K562 (cell line): ENCODE measurements at regions not wholly inside any gene's neighbourhood (a gene's known extent, or its start where the extent isn't known, plus 50 kb on each side); places are given as distances from the start of the nearest gene placed in this dataset.

Source experiments
- ASH1L ChIP-seq: fragments of 450-650 bp; IDR thresholded peaks from 2 replicates; pipeline ENCODE4 v1.6.1; 2018; ENCODE audit warnings: borderline replicate concordance, mild to moderate bottlenecking, low read depth; ENCODE audit not compliant: partially characterized antibody
- CC2D1A ChIP-seq: fragments of 450-650 bp; IDR thresholded peaks from 2 replicates; pipeline ENCODE4 v1.6.1; 2017; ENCODE audit warnings: mild to moderate bottlenecking
- DPF2 ChIP-seq: fragments of 450-650 bp; IDR thresholded peaks from 2 replicates; pipeline ENCODE4 v1.6.1; 2016
- EHMT2 ChIP-seq: fragments of 450-650 bp; IDR thresholded peaks from 2 replicates; pipeline ENCODE4 v1.6.1; 2018; ENCODE audit warnings: antibody characterized with exemption
- ESRRA ChIP-seq: fragments of 450-650 bp; IDR thresholded peaks from 2 replicates; pipeline ENCODE4 v1.6.1; 2014; ENCODE audit warnings: low read depth, mild to moderate bottlenecking, moderate library complexity, borderline replicate concordance
- FOSL1 ChIP-seq: fragments of 200-800 bp; sonication (Bioruptor generic); conservative IDR thresholded peaks from 2 replicates; pipeline ENCODE4 v1.6.1; 2016; ENCODE audit warnings: missing genetic modification characterization, missing compliant biosample characterization
- HCFC1 ChIP-seq: IDR thresholded peaks from 2 replicates; pipeline ENCODE4 v1.6.1; 2012; ENCODE audit warnings: low read depth, low read length, improper control_type of control experiment
- HDAC1 ChIP-seq, 2 experiments: fragments of 450-650 bp; IDR thresholded peaks; 2 replicates each; pipeline ENCODE4 v1.6.1; 2016 to 2017; ENCODE audit warnings: inconsistent platforms in 1 of 2, mild to moderate bottlenecking in 1 of 2, moderate library complexity in 1 of 2
- KAT2B ChIP-seq: IDR thresholded peaks from one replicate; pipeline ENCODE4 v1.6.1; 2012; ENCODE audit warnings: low read depth, mild to moderate bottlenecking, control low read depth, inconsistent platforms, low read length, moderate library complexity
- LCOR ChIP-seq: sonication (generic); formaldehyde crosslinking; IDR thresholded peaks from 2 replicates; pipeline ENCODE4 v1.8.0; 2022; ENCODE audit warnings: mild to moderate bottlenecking, missing genetic modification reagents
- MAZ ChIP-seq, 2 experiments: fragments of 450-650 bp in 1 of 2; sonication (generic) in 1 of 2; formaldehyde crosslinking; IDR thresholded peaks in 1 of 2; conservative IDR thresholded peaks in 1 of 2; 2 replicates each; pipeline versions ENCODE4 v1.4.0 to v1.5.0; 2020; ENCODE audit warnings: mild to moderate bottlenecking in 1 of 2, missing genetic modification reagents in 1 of 2
- RAD21 ChIP-seq, 2 experiments: fragments of 250-450 bp in 1 of 2; fragments of 450-650 bp in 1 of 2; sonication (Bioruptor Pico) in 1 of 2; formaldehyde crosslinking in 1 of 2; IDR thresholded peaks in 1 of 2; conservative IDR thresholded peaks in 1 of 2; 2 replicates each; pipeline versions ENCODE4 v1.4.0 to v1.8.0; 2020 to 2022; ENCODE audit warnings: mild to moderate bottlenecking in 2 of 2, moderate library complexity in 1 of 2
- SMAD4 ChIP-seq: fragments of 250-450 bp; sonication (Bioruptor Pico); conservative IDR thresholded peaks from 2 replicates; pipeline ENCODE4 v1.8.0; 2021; ENCODE audit warnings: inconsistent platforms, mild to moderate bottlenecking, moderate library complexity
- SOX6 ChIP-seq: fragments of 450-650 bp; IDR thresholded peaks from 2 replicates; pipeline ENCODE4 v1.6.1; 2014; ENCODE audit warnings: mild to moderate bottlenecking
- SP1 ChIP-seq: sonication (generic); formaldehyde crosslinking; IDR thresholded peaks from 2 replicates; pipeline ENCODE4 v1.8.1; 2022; ENCODE audit warnings: mild to moderate bottlenecking, missing genetic modification reagents
- ZNF766 ChIP-seq: fragments of 200-800 bp; sonication (Bioruptor generic); conservative IDR thresholded peaks from 2 replicates; pipeline ENCODE4 v1.6.1; 2016; ENCODE audit warnings: missing genetic modification characterization, missing compliant biosample characterization
- TF ChIP-seq, protein P1 (sequence below), 2 experiments: fragments of 450-650 bp; IDR thresholded peaks; 2 replicates each; pipeline ENCODE4 v1.6.1; 2016
- TF ChIP-seq, protein P2 (sequence below): IDR thresholded peaks from 2 replicates; pipeline ENCODE4 v1.6.1; 2012; ENCODE audit warnings: low read depth, low read length, improper control_type of control experiment, borderline replicate concordance
- TF ChIP-seq, protein P3 (sequence below): fragments of 450-650 bp; IDR thresholded peaks from 2 replicates; pipeline ENCODE4 v1.6.1; 2016
- TF ChIP-seq, protein P4 (sequence below), 3 experiments: IDR thresholded peaks in 2 of 3; conservative IDR thresholded peaks in 1 of 3; 2 replicates each; pipeline ENCODE4 v1.5.1; 2011 to 2012; ENCODE audit warnings: low read length in 3 of 3, mild to moderate bottlenecking in 3 of 3, control low read depth in 2 of 3, improper control_type of control experiment in 1 of 3, inconsistent platforms in 1 of 3, low read depth in 1 of 3, mixed read lengths in 1 of 3, moderate library complexity in 1 of 3; ENCODE audit not compliant: insufficient read depth in 2 of 3

DNA sequence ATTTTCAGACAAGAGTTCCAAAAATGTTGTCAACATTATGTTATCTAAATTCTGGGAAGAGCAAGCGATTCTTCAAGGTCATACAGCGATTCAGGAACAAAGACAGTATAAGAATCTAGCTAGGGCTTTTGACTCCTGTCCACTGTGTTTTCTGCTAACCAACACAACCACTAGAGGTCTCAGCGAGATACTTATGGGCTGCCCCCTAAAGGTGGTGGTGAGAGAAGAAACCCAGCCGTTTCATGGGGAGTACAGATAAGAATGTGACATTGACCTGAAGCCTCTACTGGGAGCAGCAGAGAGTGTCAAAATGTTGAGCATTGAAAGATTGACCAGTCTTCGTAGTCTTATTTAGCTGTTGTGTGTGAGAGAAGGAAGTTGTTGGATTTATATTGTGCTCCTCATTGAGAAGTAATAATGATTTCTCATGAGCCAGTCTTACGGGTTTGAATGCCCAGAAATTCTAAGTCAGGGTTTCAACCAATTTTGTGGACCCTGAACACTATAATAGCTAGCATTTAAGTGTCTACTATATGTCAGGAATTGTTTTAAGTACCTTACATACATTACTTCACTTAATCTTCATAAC, 168.3 kb downstream of the SPRY1 start (continued):
- TF ChIP-seq, protein P1, sequence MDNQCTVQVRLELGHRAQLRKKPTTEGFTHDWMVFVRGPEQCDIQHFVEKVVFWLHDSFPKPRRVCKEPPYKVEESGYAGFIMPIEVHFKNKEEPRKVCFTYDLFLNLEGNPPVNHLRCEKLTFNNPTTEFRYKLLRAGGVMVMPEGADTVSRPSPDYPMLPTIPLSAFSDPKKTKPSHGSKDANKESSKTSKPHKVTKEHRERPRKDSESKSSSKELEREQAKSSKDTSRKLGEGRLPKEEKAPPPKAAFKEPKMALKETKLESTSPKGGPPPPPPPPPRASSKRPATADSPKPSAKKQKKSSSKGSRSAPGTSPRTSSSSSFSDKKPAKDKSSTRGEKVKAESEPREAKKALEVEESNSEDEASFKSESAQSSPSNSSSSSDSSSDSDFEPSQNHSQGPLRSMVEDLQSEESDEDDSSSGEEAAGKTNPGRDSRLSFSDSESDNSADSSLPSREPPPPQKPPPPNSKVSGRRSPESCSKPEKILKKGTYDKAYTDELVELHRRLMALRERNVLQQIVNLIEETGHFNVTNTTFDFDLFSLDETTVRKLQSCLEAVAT (IDR thresholded peaks at IDR 0.05), result peak in 1 of 2 experiments; percentile 88; a peak in 2 of 4 replicates
- TF ChIP-seq, protein P2, sequence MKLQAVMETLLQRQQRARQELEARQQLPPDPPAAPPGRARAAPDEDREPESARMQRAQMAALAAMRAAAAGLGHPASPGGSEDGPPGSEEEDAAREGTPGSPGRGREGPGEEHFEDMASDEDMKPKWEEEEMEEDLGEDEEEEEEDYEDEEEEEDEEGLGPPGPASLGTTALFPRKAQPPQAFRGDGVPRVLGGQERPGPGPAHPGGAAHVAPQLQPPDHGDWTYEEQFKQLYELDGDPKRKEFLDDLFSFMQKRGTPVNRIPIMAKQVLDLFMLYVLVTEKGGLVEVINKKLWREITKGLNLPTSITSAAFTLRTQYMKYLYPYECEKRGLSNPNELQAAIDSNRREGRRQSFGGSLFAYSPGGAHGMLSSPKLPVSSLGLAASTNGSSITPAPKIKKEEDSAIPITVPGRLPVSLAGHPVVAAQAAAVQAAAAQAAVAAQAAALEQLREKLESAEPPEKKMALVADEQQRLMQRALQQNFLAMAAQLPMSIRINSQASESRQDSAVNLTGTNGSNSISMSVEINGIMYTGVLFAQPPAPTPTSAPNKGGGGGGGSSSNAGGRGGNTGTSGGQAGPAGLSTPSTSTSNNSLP, result 0 out of 2 replicates have a peak, but pooled peaks have one; percentile 35
- TF ChIP-seq CC2D1A (peak; percentile 90), HCFC1 (0 out of 2 replicates have a peak, but pooled peaks have one; percentile 34), DPF2 (peak; percentile 69), ZNF766 (peak; percentile 87), FOSL1 (tag) (0 out of 2 replicates have a peak, but pooled peaks have one; percentile 15), SMAD4 (0 out of 2 replicates have a peak, but pooled peaks have one; percentile 23), RAD21 (CRISPR knock-in tag; conservative IDR thresholded peaks at IDR 0.05 in 1 of 2, IDR thresholded peaks at IDR 0.05 in 1 of 2) (peak; percentile 80 to 86), EHMT2 (peak; percentile 92), ASH1L (no peak), ESRRA (peak; percentile 81), SOX6 (peak; percentile 60; the same call in 1 of the 2 replicates), MAZ (CRISPR knock-in tag; conservative IDR thresholded peaks at IDR 0.05 in 1 of 2, IDR thresholded peaks at IDR 0.05 in 1 of 2) (peak in 1 of 2 experiments; percentile 67; a peak in 2 of 4 replicates), HDAC1 (IDR thresholded peaks at IDR 0.05) (peak in 1 of 2 experiments; percentile 41; a peak in 1 of 4 replicates), SP1 (0 out of 2 replicates have a peak, but pooled peaks have one; percentile 21), KAT2B (peak; percentile 72), LCOR (CRISPR knock-in tag) (0 out of 2 replicates have a peak, but pooled peaks have one; percentile 60)
- TF ChIP-seq, protein P3, sequence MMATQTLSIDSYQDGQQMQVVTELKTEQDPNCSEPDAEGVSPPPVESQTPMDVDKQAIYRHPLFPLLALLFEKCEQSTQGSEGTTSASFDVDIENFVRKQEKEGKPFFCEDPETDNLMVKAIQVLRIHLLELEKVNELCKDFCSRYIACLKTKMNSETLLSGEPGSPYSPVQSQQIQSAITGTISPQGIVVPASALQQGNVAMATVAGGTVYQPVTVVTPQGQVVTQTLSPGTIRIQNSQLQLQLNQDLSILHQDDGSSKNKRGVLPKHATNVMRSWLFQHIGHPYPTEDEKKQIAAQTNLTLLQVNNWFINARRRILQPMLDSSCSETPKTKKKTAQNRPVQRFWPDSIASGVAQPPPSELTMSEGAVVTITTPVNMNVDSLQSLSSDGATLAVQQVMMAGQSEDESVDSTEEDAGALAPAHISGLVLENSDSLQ, result peak; percentile 35; the same call in 1 of the 2 replicates
- TF ChIP-seq, protein P4, sequence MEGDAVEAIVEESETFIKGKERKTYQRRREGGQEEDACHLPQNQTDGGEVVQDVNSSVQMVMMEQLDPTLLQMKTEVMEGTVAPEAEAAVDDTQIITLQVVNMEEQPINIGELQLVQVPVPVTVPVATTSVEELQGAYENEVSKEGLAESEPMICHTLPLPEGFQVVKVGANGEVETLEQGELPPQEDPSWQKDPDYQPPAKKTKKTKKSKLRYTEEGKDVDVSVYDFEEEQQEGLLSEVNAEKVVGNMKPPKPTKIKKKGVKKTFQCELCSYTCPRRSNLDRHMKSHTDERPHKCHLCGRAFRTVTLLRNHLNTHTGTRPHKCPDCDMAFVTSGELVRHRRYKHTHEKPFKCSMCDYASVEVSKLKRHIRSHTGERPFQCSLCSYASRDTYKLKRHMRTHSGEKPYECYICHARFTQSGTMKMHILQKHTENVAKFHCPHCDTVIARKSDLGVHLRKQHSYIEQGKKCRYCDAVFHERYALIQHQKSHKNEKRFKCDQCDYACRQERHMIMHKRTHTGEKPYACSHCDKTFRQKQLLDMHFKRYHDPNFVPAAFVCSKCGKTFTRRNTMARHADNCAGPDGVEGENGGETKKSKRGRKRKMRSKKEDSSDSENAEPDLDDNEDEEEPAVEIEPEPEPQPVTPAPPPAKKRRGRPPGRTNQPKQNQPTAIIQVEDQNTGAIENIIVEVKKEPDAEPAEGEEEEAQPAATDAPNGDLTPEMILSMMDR (IDR thresholded peaks at IDR 0.05 in 2 of 3, conservative IDR thresholded peaks at IDR 0.05 in 1 of 3; ENCODE audit: insufficient read depth in 2 of 3, low read depth in 1 of 3, low read length in 3 of 3), result peak; percentile 95 to 100 (median 100)
